Ovary (tissue), 7 donors: ENCODE measurements at regions not wholly inside any gene's neighbourhood (a gene's known extent, or its start where the extent isn't known, plus 50 kb on each side); places are given as distances from the start of the nearest gene placed in this dataset.

Experiments
- DNase-seq, 5 donors: peaks; one replicate each; pipeline ENCODE4 v3.0.0-alpha.2; 2019 to 2020
- H3K27ac ChIP-seq, 2 donors: fragments of 200-600 bp; one replicate each; pipeline versions ENCODE4 v1.5.1 to v1.8.0; 2019 to 2022
- H3K27me3 ChIP-seq: fragments of 200-600 bp; one replicate; pipeline ENCODE4 v1.8.0; 2022
- H3K36me3 ChIP-seq: fragments of 200-600 bp; sonication (generic); one replicate; pipeline ENCODE4 v1.5.1; 2019
- H3K4me1 ChIP-seq: one replicate; pipeline ENCODE4 v1.8.1; 2013; ENCODE audit warnings: mild to moderate bottlenecking, moderate library complexity; ENCODE audit not compliant: insufficient read depth
- H3K4me3 ChIP-seq: fragments of 200-600 bp; sonication (generic); one replicate; pipeline ENCODE4 v1.5.1; 2017
- H3K9me3 ChIP-seq, 2 donors: fragments of 200-600 bp in 1 of 2; sonication (generic) in 1 of 2; one replicate each; pipeline versions ENCODE4 v1.5.1 to v1.8.1; 2013 to 2019; ENCODE audit warnings: mild to moderate bottlenecking in 1 of 2, moderate library complexity in 1 of 2
- EP300 ChIP-seq: sonication (generic); formaldehyde crosslinking; IDR thresholded peaks from one replicate; pipeline ENCODE4 v1.6.1; 2017; ENCODE audit warnings: antibody characterized with exemption
- POLR2A ChIP-seq: fragments of 450-650 bp; IDR thresholded peaks from one replicate; pipeline ENCODE4 v1.6.1; 2017; ENCODE audit warnings: antibody characterized with exemption, mild to moderate bottlenecking, moderate library complexity
- WGBS, 3 donors: extraction: QIAGEN DNeasy Blood & Tissue Kit in 1 of 3; methylation state at CpG; one replicate each; pipeline versions ENCODE4 v1.1.5 to v1.1.7; 2013 to 2017; 5-methylcytosine and 5-hydroxymethylcytosine counted together
- intact Hi-C, 4 donors: fragments of 100-400 bp; cut with DNase I; formaldehyde crosslinking; loops; one replicate each; pipeline versions ENCODE4 v1.11.0 to v1.15.1; 2022 to 2023
- TF ChIP-seq, protein P1 (sequence below), 3 donors: fragments of 450-650 bp in 2 of 3; fragments of 200-600 bp in 1 of 3; IDR thresholded peaks; one replicate each; pipeline versions ENCODE4 v1.5.1 to v1.8.0; 2016 to 2022; ENCODE audit warnings: antibody characterized with exemption in 3 of 3, mild to moderate bottlenecking in 1 of 3
- donor health status: DM: no; HTN: no; CAD: no; lungs with moderate emphysema.
- donor health status: DM: no; HTN: no; CAD: no.
- donor health status: Bipolar disorder and iron deficiency.
- donor health status: DM: no; HTN: no; CAD: no.
- donor health status: DM: yes; HTN: yes; CAD: no.

DNA sequence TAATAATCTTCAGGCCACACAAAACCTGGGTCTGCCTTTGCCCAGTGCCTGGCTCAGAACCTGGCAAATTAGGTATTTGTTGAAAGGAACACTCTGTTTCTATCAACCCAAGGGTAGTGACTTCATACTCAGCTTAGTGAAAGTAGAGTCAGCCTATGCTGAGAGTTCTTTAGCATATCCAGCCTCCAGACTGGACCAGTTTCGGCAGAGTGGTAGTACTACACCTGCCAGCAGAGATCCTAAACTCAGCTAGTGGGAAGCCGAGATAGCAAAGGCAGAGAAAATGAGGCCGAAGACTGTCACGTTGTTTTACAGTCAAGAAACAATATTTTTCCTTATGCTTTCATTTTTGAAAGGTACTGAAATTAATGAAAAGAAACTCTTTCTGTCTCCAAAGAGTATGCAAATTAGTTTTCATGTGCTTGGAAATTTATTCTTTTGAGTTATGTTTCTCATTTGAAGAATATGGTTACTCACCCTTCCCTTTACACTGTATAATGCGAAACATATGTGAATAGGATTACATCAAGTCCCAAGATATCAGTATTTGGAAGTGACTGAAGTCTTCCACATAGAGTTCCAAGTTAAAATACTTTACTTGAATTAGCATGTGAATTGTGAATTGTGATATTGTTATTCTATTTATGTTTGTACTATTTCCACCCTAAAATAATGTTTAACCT lies 52.2 kb upstream of the UGP2 start:
- no peak overlapping the region for H3K4me3 ChIP-seq
- H3K9me3 ChIP-seq = no peaks in the 10 kb centered on the region
- DNase-seq = no peak
- no peak overlapping the region for H3K27ac ChIP-seq
- WGBS, 3 donors = 80 to 92% (median 91%) methylated on average over 5 of the region's 5 CpGs
- no peaks in the 10 kb centered on the region for H3K27me3 ChIP-seq
- intact Hi-C loops = no loop called here
- TF ChIP-seq EP300 (no peak), POLR2A (no peak)
- TF ChIP-seq, protein P1, sequence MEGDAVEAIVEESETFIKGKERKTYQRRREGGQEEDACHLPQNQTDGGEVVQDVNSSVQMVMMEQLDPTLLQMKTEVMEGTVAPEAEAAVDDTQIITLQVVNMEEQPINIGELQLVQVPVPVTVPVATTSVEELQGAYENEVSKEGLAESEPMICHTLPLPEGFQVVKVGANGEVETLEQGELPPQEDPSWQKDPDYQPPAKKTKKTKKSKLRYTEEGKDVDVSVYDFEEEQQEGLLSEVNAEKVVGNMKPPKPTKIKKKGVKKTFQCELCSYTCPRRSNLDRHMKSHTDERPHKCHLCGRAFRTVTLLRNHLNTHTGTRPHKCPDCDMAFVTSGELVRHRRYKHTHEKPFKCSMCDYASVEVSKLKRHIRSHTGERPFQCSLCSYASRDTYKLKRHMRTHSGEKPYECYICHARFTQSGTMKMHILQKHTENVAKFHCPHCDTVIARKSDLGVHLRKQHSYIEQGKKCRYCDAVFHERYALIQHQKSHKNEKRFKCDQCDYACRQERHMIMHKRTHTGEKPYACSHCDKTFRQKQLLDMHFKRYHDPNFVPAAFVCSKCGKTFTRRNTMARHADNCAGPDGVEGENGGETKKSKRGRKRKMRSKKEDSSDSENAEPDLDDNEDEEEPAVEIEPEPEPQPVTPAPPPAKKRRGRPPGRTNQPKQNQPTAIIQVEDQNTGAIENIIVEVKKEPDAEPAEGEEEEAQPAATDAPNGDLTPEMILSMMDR (IDR thresholded peaks at IDR 0.05) = no peak
- H3K4me1 ChIP-seq = no peaks in the 10 kb centered on the region
- H3K36me3 ChIP-seq = no peaks in the 10 kb centered on the region

DNA sequence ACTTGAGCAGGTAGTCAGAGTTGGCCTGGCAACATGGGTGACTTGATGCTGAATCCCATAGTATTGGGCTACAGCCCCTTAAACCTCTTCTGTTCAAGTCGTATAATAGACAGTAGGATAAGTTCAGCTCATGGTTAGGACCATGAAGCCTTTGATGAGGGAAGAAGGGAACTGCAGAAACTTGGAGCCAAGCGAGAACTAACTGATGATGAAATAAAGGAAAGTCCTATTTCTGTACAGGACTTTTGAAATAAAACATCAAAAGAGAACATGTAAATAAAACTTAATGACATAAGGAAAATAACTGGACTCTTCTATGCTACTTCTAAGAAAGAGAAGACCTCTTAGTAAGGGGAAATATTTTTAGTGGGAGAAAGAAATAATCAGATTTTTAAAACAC lies 51.2 kb upstream of the UGP2 start:
- Histone ChIP-seq H3K4me3 (no peak overlapping the region), H3K27me3 (no peaks in the 10 kb centered on the region), H3K27ac (no peak overlapping the region), H3K9me3 (no peaks in the 10 kb centered on the region), H3K36me3 (no peaks in the 10 kb centered on the region), H3K4me1 (no peaks in the 10 kb centered on the region)
- TF ChIP-seq POLR2A (no peak), EP300 (no peak)
- TF ChIP-seq, protein P1 (IDR thresholded peaks at IDR 0.05) = no peak
- DNase-seq = no peak
- whole genome bisulfite sequencing, 3 donors = 70 to 81% (median 76%) methylated on average over 2 of the region's 2 CpGs
- intact Hi-C loops = no loop called here

- DNase-seq = no peak
These were observed 50.8 kb upstream of the UGP2 start for GRCh38 chr2:63790906-63791305.

GRCh38 chr2:63791387-63791786 lies 50.3 kb upstream of the UGP2 start:
- no peaks in the 10 kb centered on the region for H3K27me3 ChIP-seq
- WGBS, 3 donors = 79 to 89% (median 85%) methylated on average over 1 of the region's 1 CpG
- no peak for DNase-seq
- intact Hi-C loops = no loop called here
- H3K9me3 ChIP-seq = no peaks in the 10 kb centered on the region
- H3K27ac ChIP-seq = no peak overlapping the region
- H3K4me1 ChIP-seq = no peaks in the 10 kb centered on the region
- H3K4me3 ChIP-seq = no peak overlapping the region
- TF ChIP-seq EP300 (no peak), POLR2A (no peak)
- TF ChIP-seq, protein P1 (IDR thresholded peaks at IDR 0.05) = no peak
- no peaks in the 10 kb centered on the region for H3K36me3 ChIP-seq

More at GRCh38 chr2:63790906-63791305, 50.8 kb upstream of the UGP2 start:
- no peak overlapping the region for H3K27ac ChIP-seq
- H3K4me1 ChIP-seq = no peaks in the 10 kb centered on the region
- 2 to 6% (median 5%) methylated on average over 1 of the region's 1 CpG for WGBS, 3 donors
- no peak overlapping the region for H3K4me3 ChIP-seq
- H3K36me3 ChIP-seq = no peaks in the 10 kb centered on the region
- TF ChIP-seq EP300 (no peak), POLR2A (no peak)
- TF ChIP-seq, protein P1 (IDR thresholded peaks at IDR 0.05) = no peak
- intact Hi-C loops = no loop called here
- no peaks in the 10 kb centered on the region for H3K27me3 ChIP-seq
- H3K9me3 ChIP-seq = no peaks in the 10 kb centered on the region
